ENCODE measurements at regions not wholly inside any gene's neighbourhood (a gene's known extent, or its start where the extent isn't known, plus 50 kb on each side); places are given as distances from the start of the nearest gene placed in this dataset.

GRCh38 chr16:66273644-66274334, 92.7 kb upstream of the CDH5 start:
- H3K4me1 ChIP-seq (ENCODE audit: insufficient read depth, low read length, poor library complexity, severe bottlenecking) = no peaks in the 10 kb centered on the region
- H3K79me2 ChIP-seq (ENCODE audit: insufficient read depth, low read depth, low read length) = no peaks in the 10 kb centered on the region
- no peaks in the 10 kb centered on the region for H3K9me2 ChIP-seq (ENCODE audit: insufficient read depth, low read length)
- H3K9me3 ChIP-seq (ENCODE audit: low read length) = 0 out of 2 replicates have a peak, but pooled peaks cover 7% of the 10 kb centered on the region
- intact Hi-C loops (cut with micrococcal nuclease; ENCODE audit: unreplicated experiment) = loop anchor here (1.0 kb wide), 1 partner anchor 42 kb away; no protein-coding TSS in a partner anchor
- no peak overlapping the region for H3K4me3 ChIP-seq (ENCODE audit: low read depth, low read length, poor library complexity, severe bottlenecking)
- no peaks in the 10 kb centered on the region for H3K36me3 ChIP-seq (ENCODE audit: insufficient read depth, low read length)
- no peak for DNase-seq (ENCODE audit: low spot score)
- TF ChIP-seq CTCF (conservative IDR thresholded peaks at IDR 0.05; ENCODE audit: low read length) (no peak; the same call in 1 of the 2 replicates), EZH2phosphoT487 (IDR thresholded peaks at IDR 0.05; ENCODE audit: borderline replicate concordance, low read depth, low read length) (no peak)
- no TSS peak for BruUV-seq (replicated peaks)
- H4K20me1 ChIP-seq (ENCODE audit: insufficient read depth, low read length) = no peaks in the 10 kb centered on the region
- CTCF ChIA-PET (ENCODE audit: unreplicated experiment) = no interaction called here
- no peak overlapping the region for H2AFZ ChIP-seq (ENCODE audit: low read length)
- no peak overlapping the region for H3K27ac ChIP-seq (ENCODE audit: low read depth, low read length, poor library complexity, severe bottlenecking)
- no peak overlapping the region for H3K4me2 ChIP-seq (ENCODE audit: low read length)
- POLR2A ChIA-PET = no interaction called here

- Histone ChIP-seq H3K4me3 (ENCODE audit: low read depth, low read length, poor library complexity, severe bottlenecking) (no peak overlapping the region), H3K9me2 (ENCODE audit: insufficient read depth, low read length) (no peaks in the 10 kb centered on the region), H3K27ac (ENCODE audit: low read depth, low read length, poor library complexity, severe bottlenecking) (no peak overlapping the region), H3K4me2 (ENCODE audit: low read length) (no peak overlapping the region), H3K9me3 (ENCODE audit: low read length) (0 out of 2 replicates have a peak, but pooled peaks cover 7% of the 10 kb centered on the region), H2AFZ (ENCODE audit: low read length) (no peak overlapping the region), H3K36me3 (ENCODE audit: insufficient read depth, low read length) (no peaks in the 10 kb centered on the region), H4K20me1 (ENCODE audit: insufficient read depth, low read length) (no peaks in the 10 kb centered on the region), H3K79me2 (ENCODE audit: insufficient read depth, low read depth, low read length) (no peaks in the 10 kb centered on the region), H3K4me1 (ENCODE audit: insufficient read depth, low read length, poor library complexity, severe bottlenecking) (no peaks in the 10 kb centered on the region)
- CTCF ChIA-PET (ENCODE audit: unreplicated experiment) = no interaction called here
- intact Hi-C loops (cut with micrococcal nuclease; ENCODE audit: unreplicated experiment) = no loop called here
- POLR2A ChIA-PET = no interaction called here
- TF ChIP-seq EZH2phosphoT487 (IDR thresholded peaks at IDR 0.05; ENCODE audit: borderline replicate concordance, low read depth, low read length) = no peak
- no peak for TF ChIP-seq CTCF (conservative IDR thresholded peaks at IDR 0.05; ENCODE audit: low read length)
- no TSS peak for BruUV-seq (replicated peaks)
- no peak for DNase-seq (ENCODE audit: low spot score)
Measured at GRCh38 chr16:66273053-66273452, 93.4 kb upstream of the CDH5 start.

GRCh38 chr16:66272461-66272860, 94.0 kb upstream of the CDH5 start:
- Histone ChIP-seq H3K4me3 (ENCODE audit: low read depth, low read length, poor library complexity, severe bottlenecking) (no peak overlapping the region), H2AFZ (ENCODE audit: low read length) (no peak overlapping the region), H3K4me2 (ENCODE audit: low read length) (no peak overlapping the region), H3K36me3 (ENCODE audit: insufficient read depth, low read length) (no peaks in the 10 kb centered on the region), H3K27ac (ENCODE audit: low read depth, low read length, poor library complexity, severe bottlenecking) (no peak overlapping the region), H4K20me1 (ENCODE audit: insufficient read depth, low read length) (no peaks in the 10 kb centered on the region), H3K79me2 (ENCODE audit: insufficient read depth, low read depth, low read length) (no peaks in the 10 kb centered on the region), H3K9me3 (ENCODE audit: low read length) (0 out of 2 replicates have a peak, but pooled peaks cover 7% of the 10 kb centered on the region), H3K9me2 (ENCODE audit: insufficient read depth, low read length) (no peaks in the 10 kb centered on the region), H3K4me1 (ENCODE audit: insufficient read depth, low read length, poor library complexity, severe bottlenecking) (no peaks in the 10 kb centered on the region)
- no peak for DNase-seq (ENCODE audit: low spot score)
- intact Hi-C loops (cut with micrococcal nuclease; ENCODE audit: unreplicated experiment) = no loop called here
- ChIA-PET CTCF (ENCODE audit: unreplicated experiment) (no interaction called here), POLR2A (no interaction called here)
- no TSS peak for BruUV-seq (replicated peaks)
- TF ChIP-seq EZH2phosphoT487 (IDR thresholded peaks at IDR 0.05; ENCODE audit: borderline replicate concordance, low read depth, low read length) = no peak
- TF ChIP-seq CTCF (conservative IDR thresholded peaks at IDR 0.05; ENCODE audit: low read length) = no peak
